GM21367 (cell line): ENCODE measurements at regions not wholly inside any gene's neighbourhood (a gene's known extent, or its start where the extent isn't known, plus 50 kb on each side); places are given as distances from the start of the nearest gene placed in this dataset.
"Not testable (repeated sequence)": the region's sequence is repeated elsewhere in the genome, so short reads cannot be mapped to it uniquely, and the experiment has no call there.

ENCODE experiments used
- ATAC-seq: cut with Tn5 transposase; IDR thresholded peaks from one replicate; pipeline ENCODE4 v1.9.1; 2021; ENCODE audit not compliant: unreplicated experiment

- no peak for ATAC-seq
Measured at GRCh38 chr20:1757606-1758512, 100.3 kb upstream of the SIRPG start.

DNA sequence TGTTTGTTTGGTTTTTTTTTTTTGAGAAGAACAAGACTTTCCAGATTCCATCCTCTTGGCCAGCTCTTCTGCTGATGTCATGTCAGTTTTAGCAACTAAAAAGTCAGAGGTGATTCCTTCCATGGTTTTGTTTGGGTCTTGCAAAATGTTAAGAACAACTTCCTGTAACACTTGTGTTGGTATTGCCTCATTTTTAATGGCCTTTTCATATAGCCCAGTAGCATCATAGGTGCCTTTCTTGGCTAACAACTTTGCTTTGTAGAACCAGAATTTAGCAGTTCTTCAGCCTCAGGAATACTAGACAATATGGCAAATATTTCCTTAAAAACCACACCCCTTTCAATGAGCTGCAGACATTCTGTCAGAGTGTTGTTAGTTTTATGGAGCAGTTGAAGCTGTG is 99.5 kb upstream of the SIRPG start:
- no peak for ATAC-seq

DNA sequence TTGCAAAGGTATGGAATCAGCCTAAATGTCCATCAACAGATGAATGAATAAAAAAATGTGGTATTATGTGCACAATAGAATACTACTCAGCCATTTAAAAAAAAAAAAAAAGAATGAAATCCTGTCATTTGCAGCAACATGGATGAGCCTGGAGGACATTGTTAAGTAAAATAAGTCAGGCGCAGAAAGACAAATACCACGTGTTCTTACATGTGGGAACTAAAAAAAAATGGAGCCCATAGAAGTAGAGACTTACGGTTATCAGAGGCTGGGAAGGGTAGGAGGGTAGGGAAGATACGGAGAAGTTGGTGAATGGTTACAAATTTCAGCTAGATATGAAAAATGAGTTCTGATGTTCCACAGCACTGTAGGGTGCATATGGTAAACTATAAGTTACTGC is 97.2 kb upstream of the SIRPG start:
- ATAC-seq = no peak

DNA sequence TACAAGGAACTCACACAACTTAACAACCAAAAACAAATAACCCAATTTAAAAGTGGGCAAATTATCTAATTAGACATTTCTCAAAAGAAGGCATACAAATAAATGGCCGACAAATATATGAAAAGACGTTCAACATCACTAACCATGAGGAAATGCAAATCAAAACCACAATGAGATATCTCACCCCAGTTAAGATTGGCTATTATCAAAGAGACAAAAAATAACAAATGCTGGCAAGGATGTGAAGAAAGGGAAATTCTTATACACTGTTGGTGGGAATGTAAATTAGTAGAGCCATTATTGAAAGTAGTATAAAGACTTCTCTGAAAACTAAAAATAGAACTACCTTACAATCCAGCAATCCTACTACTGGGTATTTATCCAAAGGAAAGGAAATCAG is 96.7 kb upstream of the SIRPG start:
- ATAC-seq = no peak

DNA sequence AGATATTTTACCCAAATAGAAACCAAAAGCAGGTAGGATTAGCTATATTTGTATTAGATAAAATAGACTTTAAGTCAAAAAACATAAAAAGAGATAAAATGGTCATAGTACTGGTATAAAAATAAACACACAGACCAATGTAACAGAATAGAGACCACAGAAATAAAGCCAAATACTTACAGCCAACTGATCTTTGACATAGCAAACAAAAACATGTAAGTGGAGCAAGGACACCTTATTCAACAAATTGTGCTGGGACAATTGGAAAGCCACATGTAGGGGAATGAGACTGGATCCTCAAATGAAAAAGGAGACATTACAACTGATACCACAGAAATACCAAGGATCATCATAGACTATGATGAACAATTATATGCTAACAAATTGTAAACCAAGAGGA is 94.5 kb upstream of the SIRPG start:
- no peak for ATAC-seq

- no peak for ATAC-seq
Measured at GRCh38 chr20:1748777-1749176, 91.2 kb upstream of the SIRPG start.

- no peak for ATAC-seq
Measured at GRCh38 chr20:1747953-1748577, 90.5 kb upstream of the SIRPG start.

GRCh38 chr20:1742049-1742434 is 84.5 kb upstream of the SIRPG start:
- not testable (repeated sequence) for ATAC-seq

- ATAC-seq = no peak
Measured at GRCh38 chr20:1741309-1742048, 83.9 kb upstream of the SIRPG start.

GRCh38 chr20:1737134-1737533 is 79.6 kb upstream of the SIRPG start:
- no peak for ATAC-seq

GRCh38 chr20:1735417-1736089 is 78.0 kb upstream of the SIRPG start:
- no peak for ATAC-seq

- ATAC-seq = no peak
Measured at GRCh38 chr20:1734269-1734858, 76.8 kb upstream of the SIRPG start.

DNA sequence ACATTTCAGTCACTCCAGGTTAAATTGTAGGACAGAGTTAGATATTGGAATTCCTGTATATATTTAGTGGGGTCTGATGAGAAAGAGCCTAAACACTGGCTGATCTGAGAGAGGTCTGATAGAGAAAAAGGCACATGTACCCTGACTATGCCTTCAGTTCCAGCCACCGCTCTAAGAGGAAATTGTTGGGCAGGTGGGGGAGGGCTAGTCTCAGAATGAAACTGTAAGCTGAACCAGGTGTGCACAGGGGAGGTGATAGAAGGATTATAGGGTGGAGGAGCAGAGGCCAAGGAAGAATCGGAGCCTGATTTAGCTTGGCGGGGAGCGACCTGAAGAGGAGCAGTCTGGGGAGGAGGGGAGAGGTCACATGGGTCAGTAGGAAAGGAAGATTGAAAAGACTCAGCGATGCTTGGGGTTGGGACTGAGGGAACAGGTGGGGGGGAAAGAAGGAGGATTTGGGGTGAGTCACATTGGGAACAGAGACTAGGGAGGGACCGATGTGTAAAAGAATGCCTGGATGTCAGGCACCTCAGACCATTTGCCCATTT is 74.3 kb upstream of the SIRPG start:
- not testable (repeated sequence) for ATAC-seq

DNA sequence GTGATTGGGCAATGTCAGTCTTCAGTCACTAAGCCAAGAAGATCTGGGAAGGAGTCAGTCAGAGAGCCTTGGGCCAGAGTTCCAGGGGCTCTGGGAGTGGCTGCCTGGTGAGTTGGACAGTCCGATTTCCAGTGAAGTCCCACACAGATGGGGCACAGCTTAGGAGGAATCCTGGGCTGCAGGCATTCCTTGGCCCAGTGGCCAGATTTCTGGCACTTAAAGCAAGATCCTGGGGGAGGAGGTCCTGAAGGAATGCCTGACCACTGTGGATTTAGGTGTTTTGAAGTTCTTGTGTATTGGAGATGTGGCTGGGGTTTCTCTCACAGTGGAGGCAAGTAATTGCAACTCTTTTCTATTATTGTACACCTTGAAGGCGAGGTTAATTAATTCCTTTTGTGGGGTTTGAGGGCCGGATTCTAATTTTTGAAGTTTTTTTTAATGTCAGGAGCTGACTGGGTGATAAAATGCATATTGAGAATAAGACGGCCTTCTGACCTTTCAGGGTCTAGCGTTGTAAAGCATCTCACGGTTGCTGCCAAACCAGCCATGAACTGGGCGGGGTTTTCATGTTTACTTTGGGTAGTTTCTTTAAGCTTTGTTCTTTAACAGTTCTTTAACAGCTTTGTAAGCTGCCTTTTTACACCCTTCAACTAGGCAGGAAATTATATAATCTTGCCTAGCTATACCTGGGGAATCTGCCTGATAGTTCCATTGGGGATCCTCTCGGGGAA is 73.6 kb upstream of the SIRPG start:
- ATAC-seq = not testable (repeated sequence)

DNA sequence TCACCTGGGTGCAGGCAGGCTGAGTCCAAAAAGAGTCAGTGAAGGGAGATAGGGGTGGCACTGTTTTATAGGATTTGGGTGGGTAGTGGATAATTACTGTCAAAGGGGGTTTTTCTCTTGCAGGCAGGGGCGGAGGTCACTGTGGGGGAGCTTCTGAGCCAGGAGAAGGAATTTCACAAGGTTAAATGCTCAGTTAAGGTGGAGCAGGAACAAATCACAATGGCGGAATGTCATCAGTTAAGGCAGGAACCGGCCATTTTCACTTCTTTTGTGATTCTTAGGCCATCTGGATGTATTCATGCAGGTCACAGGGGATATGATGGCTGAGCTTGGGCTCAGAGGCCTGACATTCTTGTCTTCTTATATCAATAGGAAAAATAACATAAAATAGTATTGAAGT is 69.7 kb upstream of the SIRPG start:
- not testable (repeated sequence) for ATAC-seq

DNA sequence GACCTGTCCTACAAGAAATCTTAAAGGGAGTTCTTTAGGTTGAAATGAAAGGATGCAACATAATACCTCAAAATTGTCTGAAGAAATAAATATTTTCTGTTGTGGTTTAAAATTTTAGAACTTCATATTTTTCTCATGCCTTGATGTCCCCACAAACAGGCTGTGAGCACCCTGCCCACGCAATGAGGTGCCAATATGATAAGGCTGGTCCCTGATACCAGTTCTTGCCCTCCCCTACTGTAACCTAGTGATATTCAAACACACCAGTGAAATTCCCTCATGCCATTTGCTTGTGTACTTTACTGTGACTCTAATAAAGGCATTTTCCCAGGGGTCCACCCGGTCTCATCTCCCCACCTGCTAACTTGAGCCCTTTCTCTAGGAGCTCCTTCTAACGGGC is 67.3 kb upstream of the SIRPG start:
- no peak for ATAC-seq

GRCh38 chr20:1722513-1723050 is 65.0 kb upstream of the SIRPG start:
- ATAC-seq = no peak

DNA sequence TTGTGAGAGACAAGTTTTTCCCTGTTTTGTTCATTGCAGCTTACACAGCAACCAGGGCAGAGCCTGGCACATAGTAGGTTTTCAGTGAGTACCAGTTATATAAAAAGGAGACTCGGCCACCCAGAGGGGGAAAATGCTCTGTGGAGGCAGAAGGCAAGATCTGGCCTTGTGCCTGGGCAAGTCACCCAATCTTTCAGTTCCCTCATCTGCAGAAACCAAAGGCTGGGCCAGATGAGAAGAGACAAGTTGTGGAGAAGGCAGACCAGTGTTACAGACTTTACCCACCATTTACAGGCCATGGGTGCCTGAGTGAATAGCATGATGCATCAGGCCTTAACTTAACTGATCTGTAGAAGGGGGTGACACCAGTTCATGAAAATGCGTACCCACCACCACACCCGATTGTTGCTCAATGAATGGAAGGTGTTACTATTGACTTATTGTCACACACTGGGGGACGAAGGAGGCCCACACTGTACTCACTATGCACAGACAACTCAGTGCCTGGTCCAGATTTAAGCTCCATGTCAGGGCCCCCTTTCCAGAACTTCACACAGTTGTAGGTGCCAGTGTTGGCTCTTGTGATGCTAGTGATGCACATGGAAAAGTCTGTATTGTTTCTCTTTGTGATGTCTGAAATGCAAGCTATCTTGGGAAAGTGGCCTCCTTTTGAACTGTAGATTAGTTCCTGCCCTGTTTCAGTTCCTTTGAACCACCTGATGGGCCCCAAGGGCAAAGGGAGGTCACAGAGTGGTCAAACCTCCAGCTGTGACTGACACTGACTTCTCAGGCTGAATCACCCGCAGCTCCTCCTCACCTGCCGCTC is 64.3 kb upstream of the SIRPG start:
- ATAC-seq = no peak
